ENCODE measurements at regions not wholly inside any gene's neighbourhood (a gene's known extent, or its start where the extent isn't known, plus 50 kb on each side); places are given as distances from the start of the nearest gene placed in this dataset.
A peak's percentile ranks its signal among the peaks of the same experiment; 100 is the strongest.

DNA sequence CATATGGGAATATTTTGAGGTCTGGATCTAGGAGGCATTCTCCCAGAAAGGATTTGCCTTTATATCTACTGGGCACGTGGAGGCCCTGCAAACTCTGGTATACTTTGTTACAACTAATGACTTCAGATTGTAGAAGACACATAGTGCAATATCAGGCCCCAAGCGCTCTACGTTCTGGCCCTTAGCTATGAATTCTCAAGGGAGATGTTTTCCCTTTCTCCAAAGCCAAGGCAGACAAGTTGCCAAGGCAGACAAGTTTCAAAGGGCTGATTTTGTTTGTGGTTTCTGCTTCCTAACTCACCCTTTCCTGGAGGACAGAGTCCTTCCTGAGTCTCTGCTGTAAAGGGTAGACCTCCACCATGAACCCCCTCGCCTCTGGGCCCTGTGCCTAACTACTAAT is 99.4 kb upstream of the CTTNBP2 start:
- DNase-seq (ENCODE audit: low read depth in 4 of 4, low spot score in 3 of 4), result no peak

DNA sequence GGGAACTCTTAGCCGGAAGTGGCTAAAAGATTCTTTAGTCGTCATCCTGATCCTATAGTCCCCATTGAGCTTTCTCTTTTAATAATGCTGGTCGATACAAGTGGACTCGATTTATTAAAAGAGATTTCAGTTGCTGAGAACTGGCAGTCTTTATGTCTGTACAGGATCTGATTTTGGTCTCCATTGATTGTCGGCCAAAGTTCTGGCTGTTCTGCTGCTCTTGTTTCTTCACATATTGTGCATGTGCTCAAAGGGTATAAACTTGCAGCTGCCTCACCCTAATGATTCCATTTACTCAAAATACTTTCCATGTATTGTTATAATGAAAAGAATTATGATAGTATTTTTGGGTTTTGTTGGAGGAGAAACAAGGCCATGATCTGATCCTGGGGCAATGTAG is 100.7 kb upstream of the CTTNBP2 start:
- DNase-seq (ENCODE audit: low read depth in 4 of 4, low spot score in 3 of 4), result no peak

DNA sequence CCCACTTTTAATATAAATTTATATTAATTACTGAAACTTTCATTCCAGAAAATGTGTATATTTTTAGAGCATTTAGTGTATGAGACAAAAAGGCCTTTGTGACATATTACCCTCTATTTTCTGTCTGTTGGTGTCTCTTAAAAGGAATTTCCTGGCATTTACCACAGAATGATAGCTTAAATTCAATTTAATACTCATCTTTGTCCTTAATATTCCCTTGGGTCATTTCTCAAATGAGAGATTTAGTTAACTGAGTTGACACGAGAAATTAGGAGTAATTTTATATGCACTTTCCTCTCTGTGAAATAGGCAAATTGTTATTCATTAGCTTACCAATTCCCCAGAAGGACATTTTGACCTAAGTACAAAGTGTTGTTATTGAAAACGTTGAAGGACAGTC is 101.7 kb upstream of the CTTNBP2 start:
- DNase-seq (ENCODE audit: low read depth in 4 of 4, low spot score in 3 of 4), result no peak

DNA sequence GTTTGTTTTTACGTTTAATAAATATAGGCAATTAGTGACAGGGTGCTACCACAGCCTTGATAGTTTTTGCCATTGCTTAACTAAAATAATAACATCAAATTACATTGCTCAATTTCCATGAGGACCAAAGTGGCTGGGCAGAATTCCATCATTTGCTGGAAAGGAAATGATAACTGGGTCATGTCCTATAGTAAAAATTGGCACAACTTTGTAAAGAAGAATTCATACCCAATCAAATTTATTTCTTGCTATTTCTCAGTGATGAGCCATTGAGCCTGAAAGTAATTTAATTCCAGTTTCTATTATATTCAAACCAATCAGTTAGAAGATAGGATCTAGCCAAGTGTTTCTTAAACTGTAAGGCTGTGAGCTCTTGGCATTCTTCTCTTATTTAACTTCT is 102.2 kb upstream of the CTTNBP2 start:
- DNase-seq (ENCODE audit: low read depth in 4 of 4, low spot score in 3 of 4), result no peak

DNA sequence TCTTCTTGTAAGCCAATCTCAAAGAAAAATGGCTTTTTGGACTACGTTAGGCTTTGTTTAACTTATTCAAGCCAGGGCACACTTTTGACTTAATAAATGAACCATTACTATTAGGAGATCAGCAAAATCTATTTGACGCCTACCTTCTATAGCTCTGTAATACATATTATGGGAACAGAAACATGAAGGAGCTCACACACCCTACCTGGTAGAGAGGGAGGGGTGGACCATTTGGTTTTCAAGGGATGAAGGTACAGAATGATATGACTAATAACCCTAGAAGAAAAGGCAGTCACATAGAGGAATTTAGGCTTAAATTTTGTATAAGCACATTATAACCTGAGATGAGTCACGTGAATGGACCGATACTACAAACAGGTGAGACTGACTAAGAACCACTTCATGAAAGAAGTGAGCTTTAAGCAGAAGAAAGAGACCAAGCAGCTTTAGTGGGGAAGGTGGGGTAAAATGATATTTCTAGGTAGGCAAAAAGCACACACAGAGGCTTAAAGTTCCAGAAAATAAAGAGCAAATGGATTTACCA is 106.8 kb upstream of the CTTNBP2 start:
- DNase-seq (ENCODE audit: low read depth in 4 of 4, low spot score in 3 of 4), result no peak

DNA sequence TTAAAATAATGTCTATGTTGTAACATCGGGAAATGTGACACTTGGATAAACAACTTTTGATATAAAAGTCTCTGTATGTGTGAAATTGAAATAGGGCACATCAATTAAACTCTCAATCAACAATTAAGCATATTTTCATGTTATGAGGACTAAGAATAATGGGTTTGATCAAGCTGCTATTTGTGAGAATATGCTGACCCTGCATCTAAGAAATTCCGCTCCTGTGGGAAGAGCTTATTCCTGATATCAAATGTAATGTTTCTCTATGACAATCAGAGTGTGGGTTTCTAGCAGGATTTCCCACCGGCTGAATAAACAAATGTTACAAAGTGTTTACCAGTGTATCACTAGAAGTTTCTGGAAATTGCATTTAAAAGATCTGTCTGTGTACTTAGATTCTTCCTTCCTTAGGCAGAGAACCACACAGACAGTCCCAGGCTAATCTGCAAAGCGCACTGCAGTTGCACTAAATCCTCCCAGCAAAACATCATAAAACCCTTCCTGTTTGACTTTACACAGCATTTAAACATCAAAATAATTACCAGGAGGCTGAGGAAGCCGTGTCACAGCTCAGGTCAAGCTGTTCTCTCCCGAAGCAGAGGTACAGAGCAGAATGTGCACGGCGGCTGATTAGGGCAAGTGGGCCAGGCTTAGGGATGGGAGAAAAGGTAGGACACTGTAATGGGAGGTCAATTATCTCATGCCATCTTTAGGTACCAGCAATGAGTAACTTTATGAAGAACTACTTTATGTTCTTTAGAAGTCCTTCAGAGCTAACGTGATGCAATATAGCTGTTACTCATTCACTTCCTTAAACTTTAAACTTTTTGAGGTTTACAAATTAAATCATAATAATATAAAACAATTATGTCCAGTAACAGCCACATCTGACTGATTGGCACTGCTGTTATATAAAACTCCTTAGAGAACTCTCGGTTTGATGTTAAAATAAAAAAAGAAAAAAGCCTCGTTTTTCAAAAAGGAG is 109.1 kb upstream of the CTTNBP2 start:
- DNase-seq (ENCODE audit: low read depth in 4 of 4, low spot score in 3 of 4), result peak in 1 of 4 donors; percentile 37

DNA sequence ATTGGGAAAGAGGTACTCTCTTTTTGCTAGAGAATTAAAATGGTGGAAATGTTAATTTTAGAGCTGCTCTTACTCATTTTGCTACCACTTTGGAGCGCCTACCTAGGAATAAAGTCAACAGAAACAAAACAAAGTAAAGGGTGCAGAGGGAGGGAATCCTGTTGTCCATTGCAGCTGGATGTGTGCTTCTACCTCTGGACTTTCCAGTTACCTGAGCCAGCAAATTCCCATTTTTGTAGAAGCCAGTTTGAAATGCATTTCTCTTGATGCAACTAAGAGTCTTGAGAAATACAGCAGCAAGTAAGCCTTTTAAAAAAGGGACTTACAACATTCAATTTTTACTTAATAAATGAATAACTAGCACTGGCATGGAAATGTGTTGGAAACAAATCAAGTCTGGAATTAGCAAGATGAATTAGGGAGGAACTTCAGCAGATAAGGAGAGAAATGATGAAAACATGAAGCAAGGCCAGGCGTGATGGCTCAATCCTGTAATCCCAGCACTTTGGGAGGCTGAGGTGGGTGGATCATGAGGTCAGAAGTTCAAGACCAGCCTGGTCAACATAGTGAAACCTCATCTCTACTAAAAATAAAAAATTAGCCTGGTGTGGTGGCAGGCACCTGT is 113.5 kb upstream of the CTTNBP2 start:
- no peak for DNase-seq (ENCODE audit: low read depth in 4 of 4, low spot score in 3 of 4)

DNA sequence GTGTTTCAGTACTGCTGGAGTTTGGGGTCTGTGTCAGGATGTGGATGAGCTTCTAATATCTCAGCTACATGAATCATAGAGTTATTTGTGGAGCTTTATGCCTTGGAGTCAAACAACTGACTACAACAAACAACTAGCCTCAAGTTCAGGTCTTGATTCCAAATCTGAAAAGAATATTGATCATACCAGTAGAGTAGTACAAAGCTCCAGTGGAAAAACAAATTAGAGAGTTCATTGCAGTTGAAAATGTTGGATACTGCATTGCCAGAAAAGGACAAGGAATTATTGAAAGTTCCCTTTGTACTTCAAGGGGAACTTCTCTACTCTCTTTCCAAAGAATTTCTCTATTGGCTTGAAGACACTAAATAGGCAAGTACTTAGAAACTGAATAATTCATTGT is 117.6 kb upstream of the CTTNBP2 start:
- no peak for DNase-seq (ENCODE audit: low read depth in 4 of 4, low spot score in 3 of 4)

DNA sequence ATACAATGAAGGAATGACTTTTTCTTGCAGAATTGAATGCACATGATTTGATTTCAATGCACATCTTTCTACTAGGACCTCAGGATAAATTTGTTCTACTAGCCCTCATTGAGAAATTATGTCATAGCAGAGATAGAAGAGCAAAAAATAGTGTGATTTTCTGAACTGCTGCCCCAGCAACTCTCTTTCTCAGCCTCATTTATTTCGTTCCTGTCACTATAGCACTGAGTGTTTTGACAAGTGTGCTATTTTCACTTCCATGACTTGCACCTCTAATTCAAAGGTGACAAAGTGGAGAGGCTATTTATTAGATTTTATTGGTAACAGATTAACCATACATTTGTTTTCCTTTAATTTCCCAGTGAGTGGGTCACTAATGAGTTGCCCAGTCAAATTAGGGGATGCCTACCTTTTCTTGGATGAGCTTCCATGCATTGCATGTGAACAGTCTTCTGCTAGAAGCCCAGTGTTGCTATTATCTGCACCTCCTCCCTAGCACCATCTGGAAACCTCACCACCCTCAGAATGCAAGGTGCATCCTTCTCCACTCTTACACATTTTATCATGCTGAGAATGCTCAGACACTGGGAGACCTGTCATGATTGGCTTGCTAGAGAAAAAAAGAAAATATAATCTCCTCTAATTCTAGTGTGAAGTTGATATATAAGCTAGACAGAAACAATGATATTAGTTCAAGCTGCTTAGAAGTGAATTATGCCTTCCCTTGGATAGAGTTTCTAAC is 119.6 kb upstream of the CTTNBP2 start:
- DNase-seq (ENCODE audit: low read depth in 4 of 4, low spot score in 3 of 4), result no peak

DNA sequence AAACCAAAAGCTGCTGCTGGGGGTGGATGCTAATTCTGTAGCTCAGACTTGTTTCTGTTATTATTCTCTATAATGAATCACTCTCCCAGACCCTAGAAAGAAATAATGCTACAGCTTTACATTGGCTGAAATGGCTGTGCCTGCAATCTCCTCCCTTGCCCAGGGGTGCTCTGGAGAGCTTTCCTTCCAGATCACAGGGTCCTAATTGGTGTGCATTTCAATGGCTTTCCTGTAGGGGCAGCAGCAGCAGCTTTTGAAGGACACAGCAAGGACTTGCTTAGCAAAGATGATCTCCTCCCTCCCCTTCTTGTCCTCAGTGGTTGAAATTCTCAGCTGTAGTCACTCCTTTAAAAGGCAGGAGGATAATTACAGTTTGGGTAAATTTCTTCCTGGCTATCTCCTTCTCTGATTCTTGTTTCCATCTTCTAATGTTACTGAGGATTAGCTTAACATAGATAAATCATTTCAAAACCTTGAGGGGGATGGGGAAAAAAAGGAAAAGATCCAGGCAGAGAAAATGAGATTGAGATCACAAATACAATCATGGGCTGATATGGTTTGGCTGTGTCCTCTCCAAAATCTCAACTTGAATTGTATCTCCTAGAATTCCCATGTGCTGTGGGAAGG is 120.2 kb upstream of the CTTNBP2 start:
- peak in 2 of 4 donors; percentile 37 to 53 for DNase-seq (ENCODE audit: low read depth in 4 of 4, low spot score in 3 of 4)

DNA sequence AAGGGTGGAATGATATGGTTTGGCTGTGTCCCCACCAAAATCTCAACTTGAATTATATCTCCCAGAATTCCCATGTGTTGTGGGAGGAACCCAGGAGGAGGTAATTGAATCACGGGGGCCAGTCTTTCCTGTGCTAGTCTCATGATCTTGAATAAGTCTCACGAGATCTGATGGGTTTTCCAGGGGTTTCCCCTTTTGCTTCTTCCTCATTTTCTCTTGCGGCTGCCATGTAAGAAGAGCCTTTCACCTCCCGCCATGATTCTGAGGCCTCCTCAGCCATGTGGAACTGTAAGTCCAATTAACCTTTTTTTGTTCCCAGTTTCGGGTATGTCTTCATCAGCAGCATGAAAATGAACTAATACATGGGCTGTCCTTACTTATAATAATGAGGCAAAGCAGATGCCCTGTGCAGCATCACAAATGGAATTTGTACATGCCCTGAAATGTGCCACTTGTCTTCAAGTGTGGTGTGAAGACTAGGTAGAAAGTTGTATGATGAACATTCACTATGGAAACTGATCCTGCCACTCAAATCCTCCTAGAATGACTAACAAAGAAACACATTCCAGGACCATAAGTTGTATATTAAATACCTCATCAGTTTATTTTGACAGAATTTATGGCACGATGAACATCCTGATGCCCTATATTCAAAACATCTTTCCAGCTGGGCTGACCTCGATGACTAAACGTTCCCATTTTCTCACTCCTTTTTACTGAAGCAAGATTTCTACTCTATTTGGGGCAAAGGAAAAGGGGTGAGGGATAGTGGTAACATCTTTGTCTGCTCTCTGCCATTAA is 122.8 kb upstream of the CTTNBP2 start:
- DNase-seq (ENCODE audit: low read depth in 4 of 4, low spot score in 3 of 4), result no peak

DNA sequence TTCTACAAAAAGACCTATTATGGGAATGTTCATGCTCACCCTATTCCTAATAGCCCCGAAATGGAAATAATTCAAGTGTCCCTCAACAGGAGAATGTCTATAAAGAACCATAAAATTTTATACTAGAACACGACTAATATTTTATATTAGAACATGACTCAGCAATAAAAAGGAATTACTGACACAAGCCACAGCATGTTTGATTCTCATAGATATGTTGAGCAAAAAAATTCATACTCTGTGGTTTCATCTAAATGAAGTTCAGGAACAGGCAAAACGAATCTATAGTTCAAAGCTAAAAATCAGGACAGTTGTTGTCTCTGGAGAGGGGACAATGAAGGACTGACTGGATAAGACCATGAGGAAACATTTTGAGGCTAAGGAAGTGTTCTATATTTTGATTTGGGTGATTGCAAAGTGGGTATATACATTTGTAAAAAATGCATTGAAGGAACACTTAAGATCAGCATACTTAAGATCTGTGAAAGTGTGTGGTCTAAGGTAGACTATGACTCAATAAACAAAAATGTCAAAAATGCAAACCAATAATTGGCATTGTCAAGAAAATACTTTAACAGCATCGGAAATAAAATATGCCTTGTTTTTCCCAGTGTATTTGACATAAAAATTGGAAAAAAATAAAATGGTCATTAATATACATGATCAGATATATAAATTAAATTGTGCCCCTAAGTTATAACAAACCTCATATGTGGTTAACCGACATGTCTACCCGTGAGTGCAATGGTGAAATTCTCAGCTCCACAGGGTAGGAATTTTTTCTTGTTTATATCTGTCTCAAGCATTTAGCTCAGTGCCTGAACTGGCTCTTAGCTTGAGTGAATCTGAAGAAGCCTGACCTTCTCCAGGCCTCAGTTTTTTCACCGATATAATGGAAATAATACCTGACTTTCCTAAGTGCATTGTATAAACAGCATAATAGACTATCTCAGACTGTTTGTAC is 124.9 kb upstream of the CTTNBP2 start:
- DNase-seq (ENCODE audit: low read depth in 4 of 4, low spot score in 3 of 4), result no peak

DNA sequence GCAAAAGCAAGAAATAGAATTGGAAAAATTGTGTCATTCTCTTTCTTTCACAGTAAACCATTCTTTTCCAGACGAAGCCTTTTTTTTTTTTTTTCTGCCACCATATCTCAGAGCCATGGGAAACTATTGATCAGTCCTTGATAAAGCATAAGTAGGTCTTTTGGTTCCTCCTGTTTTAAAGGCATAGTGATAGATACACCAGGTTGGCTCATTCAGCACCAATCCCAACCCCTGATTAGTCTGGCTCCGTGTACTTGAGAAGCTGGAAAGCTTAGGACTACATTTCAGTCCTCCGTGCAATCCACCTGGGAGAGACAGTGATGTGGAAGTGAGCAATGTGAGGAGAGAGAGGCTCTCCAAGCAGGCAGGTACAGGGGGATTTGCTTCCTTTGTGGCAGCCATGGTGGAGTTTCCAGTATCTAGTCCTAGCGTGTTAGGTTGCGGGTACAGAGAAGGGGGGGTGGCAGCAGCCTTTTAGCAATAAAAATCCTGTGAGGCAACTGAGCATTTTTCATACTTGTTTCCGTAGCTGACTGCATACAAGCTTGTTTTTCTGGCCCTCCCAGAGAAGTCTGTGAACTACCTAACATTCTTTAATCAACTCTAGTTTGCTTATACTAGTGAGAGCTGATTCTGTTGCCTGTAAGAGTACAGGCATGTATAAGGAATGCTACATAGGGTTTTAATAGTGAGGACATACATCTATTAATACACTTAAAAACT is 127.4 kb upstream of the CTTNBP2 start:
- DNase-seq (ENCODE audit: low read depth in 4 of 4, low spot score in 3 of 4), result no peak

DNA sequence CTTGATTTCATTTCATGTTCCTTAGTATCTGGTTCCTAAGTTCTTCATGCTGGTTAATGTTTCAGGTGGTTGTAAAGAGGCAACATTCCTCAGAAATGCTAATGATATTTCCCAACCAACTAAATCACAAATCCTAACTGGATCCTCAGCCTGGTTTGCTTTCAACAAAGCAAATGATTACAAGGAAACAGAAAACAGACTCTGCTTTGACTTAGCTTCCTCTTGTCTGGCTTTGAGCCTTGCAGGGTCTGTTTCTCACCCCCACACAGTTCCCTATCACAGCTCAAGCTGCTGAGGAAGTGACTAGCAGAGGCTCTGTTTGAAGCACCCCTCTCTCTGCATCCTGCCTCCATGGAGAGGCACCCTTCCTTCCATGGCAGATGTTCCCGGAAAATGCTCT is 130.2 kb upstream of the CTTNBP2 start:
- DNase-seq (ENCODE audit: low read depth in 4 of 4, low spot score in 3 of 4), result no peak

DNA sequence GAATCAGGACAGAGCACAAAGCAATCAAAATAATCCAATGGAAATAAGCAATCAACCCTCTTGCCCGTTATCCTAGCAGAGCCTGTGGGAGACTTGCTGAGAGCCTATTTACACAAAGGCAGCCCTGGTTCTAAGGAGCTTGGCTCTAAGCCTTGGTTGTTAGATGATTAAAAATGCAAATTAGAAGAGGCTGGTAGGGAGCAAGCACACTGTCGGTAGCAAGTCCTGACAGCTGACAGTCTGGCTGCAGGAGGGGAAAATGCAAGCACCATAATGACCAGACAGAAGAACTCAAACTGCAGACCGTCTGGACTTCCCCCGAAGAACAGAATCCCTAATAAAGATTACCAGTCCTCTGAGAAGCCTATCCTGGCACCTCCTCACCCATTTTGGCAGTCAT is 131.8 kb upstream of the CTTNBP2 start:
- no peak for DNase-seq (ENCODE audit: low read depth in 4 of 4, low spot score in 3 of 4)

DNA sequence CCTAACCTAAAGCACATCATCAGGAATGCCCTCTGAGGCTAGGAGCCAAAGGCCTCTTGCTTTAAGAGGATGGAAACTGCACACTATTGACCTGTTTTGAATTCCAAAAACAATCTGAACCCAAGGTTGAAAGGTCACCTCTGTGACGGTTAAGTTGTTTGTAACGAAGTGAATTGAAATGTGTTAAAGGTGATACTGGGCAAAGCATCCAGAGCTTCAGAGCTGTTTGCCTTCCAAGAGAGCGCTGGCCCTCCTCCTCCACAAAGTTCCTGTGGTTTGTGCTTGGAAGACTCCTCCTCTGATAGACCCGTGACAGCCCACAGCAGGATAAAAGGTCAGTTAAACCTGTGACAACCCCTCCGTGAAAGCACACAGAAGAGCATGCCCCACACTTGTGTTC is 133.7 kb upstream of the CTTNBP2 start:
- no peak for DNase-seq (ENCODE audit: low read depth in 4 of 4, low spot score in 3 of 4)

DNA sequence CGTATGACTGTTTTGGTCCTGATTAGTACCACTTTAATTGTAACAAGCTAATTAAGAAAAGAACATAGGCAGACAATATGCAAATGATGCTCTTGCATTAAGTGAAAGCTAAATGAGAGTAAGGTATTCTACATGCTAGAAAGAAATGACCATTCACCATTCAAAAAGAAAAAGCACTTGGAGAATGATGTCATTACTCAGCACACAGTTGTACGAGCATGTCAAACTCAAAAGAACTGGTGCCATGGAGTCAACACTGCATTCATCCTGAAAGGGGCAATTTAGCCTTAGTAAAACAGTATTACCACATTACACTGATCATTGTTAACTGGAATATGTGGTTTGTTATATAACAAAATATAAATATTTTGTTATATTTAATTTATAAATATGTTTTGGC is 136.2 kb upstream of the CTTNBP2 start:
- DNase-seq (ENCODE audit: low read depth in 4 of 4, low spot score in 3 of 4), result no peak

DNA sequence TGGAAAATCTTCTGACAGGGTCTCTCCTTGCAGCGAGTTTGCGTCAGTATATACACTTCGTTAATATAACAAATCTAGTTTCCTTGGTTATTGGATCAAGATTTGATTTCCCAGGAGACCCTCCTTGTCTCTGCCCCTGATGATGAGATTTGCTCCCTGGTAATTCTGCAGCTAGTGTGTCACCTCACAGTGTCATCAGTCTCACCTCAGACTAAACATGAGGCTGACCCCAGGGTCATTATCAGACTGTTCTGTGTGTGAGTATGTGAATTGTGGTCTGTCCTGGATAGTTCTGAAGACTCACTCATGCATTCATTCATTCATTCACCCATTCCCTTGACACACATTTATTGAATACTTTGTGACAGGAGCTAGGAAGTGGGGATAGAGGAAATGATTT is 138.4 kb upstream of the CTTNBP2 start:
- DNase-seq (ENCODE audit: low read depth in 4 of 4, low spot score in 3 of 4), result no peak
